ENCODE measurements at regions not wholly inside any gene's neighbourhood (a gene's known extent, or its start where the extent isn't known, plus 50 kb on each side); places are given as distances from the start of the nearest gene placed in this dataset.

DNA sequence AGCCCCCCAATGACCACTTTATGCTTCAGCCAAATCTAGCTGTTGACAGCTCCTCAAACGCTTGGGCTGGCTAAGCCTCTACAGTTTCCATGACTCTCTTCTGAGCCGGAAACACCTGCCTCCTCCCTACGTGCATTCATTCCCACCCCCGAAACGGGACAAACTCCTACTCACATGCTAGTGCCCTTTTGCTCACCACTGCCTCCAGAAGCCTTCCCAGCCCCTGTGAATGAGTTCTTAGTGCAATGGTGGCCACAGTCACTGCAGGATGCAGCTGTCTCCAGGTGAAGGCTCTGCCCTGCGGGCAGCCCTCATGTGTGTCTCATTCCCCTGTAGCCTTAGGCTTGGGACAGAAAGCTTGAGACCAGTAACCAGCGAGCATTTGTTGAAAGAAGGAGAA is 68.8 kb upstream of the DAB2IP start:
- ATAC-seq, result peak; percentile 60
- 17% methylated on average over 7 of the region's 7 CpGs for WGBS (ENCODE audit: low lambda C conversion rate)
- Histone ChIP-seq H3K4me2 (ENCODE audit: low read depth, low read length) (peak overlapping the region; percentile 83), H3K9me3 (ENCODE audit: low read length) (no peaks in the 10 kb centered on the region), H3K27ac (ENCODE audit: extremely low read length, insufficient read depth, low read length) (no peak overlapping the region), H3K79me2 (ENCODE audit: insufficient read depth, low read length) (no peaks in the 10 kb centered on the region), H4K20me1 (ENCODE audit: insufficient read depth, low read length) (no peaks in the 10 kb centered on the region), H3K9ac (ENCODE audit: insufficient read depth, low read depth, low read length) (peak overlapping the region; percentile 34; the same call in 1 of the 2 replicates), H2AFZ (ENCODE audit: low read length) (no peak overlapping the region), H3K36me3 (replicated peaks in 1 of 2; ENCODE audit: control insufficient read depth in 1 of 2, insufficient read depth in 2 of 2, low read length in 2 of 2) (no peaks in the 10 kb centered on the region), H3K4me3 (replicated peaks in 1 of 3; ENCODE audit: insufficient read depth in 1 of 3, low read depth in 2 of 3, low read length in 3 of 3) (peak overlapping the region in 2 of 3 experiments; percentile 22 to 67; a peak in 3 of 6 replicates), H3K27me3 (ENCODE audit: control insufficient read depth in 1 of 2, insufficient read depth in 2 of 2, low read length in 2 of 2) (peaks cover 0 to 55% of the 10 kb centered on the region in 2 experiments; a peak in 4 of 5 replicates), H3K4me1 (ENCODE audit: insufficient read depth, low read length) (peaks cover 26% of the 10 kb centered on the region)
- ChIA-PET POLR2A (no interaction called here), CTCF (ENCODE audit: low intra/inter-chr PET ratio, low total read pairs) (no interaction called here)
- intact Hi-C loops (cut with micrococcal nuclease; ENCODE audit: unreplicated experiment) (no loop called here), in situ Hi-C loops (cut with HindIII; ENCODE audit: extremely low pct_ligation_motif_present, low pct_unique_long_range_greater_than_20kb) (no loop called here)
- TF ChIP-seq ARNTL (CRISPR knock-in tag; IDR thresholded peaks at IDR 0.05), result no peak
- TF ChIP-seq ZNF274 (CRISPR knock-in tag; IDR thresholded peaks at IDR 0.05), result no peak
- 0 out of 2 replicates have a peak, but pooled peaks have one; percentile 17 for TF ChIP-seq SAP130 (CRISPR knock-in tag; IDR thresholded peaks at IDR 0.05; ENCODE audit: low read depth)
- no peak for TF ChIP-seq ZNF510 (CRISPR knock-in tag; IDR thresholded peaks at IDR 0.05; ENCODE audit: low read depth)
- no TSS peak for BruUV-seq (replicated peaks)
- DNase-seq (ENCODE audit: low spot score), result no peak
- FAIRE-seq, result no peak

DNA sequence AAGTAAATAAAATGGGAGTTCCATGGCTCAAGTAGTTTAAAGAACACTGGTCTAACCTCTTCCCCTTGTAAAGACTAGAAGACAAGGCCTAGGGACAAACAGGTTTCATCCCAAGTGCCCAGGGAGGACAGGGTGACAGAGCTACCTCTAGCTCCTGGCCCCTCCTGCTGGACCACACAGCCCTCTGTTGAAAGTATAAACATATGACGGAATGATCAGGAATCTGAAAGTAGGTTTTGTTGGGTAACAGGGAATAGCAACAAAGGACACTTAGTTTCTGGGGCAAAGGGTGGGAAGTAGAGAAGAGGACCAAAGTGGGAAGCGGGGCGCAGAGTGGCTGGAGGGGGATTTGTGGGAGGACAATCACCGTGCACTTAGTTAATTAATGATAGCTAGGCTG is 67.0 kb upstream of the DAB2IP start:
- in situ Hi-C loops (cut with HindIII; ENCODE audit: extremely low pct_ligation_motif_present, low pct_unique_long_range_greater_than_20kb) (no loop called here), intact Hi-C loops (cut with micrococcal nuclease; ENCODE audit: unreplicated experiment) (no loop called here)
- ATAC-seq (no peak), FAIRE-seq (no peak), DNase-seq (ENCODE audit: low spot score) (no peak)
- Histone ChIP-seq H3K9me3 (ENCODE audit: low read length) (no peaks in the 10 kb centered on the region), H4K20me1 (ENCODE audit: insufficient read depth, low read length) (no peaks in the 10 kb centered on the region), H3K27me3 (ENCODE audit: control insufficient read depth in 1 of 2, insufficient read depth in 2 of 2, low read length in 2 of 2) (peaks cover 0 to 53% of the 10 kb centered on the region in 2 experiments; a peak in 4 of 5 replicates), H3K9ac (ENCODE audit: insufficient read depth, low read depth, low read length) (no peak overlapping the region), H3K27ac (ENCODE audit: extremely low read length, insufficient read depth, low read length) (no peak overlapping the region), H3K4me1 (ENCODE audit: insufficient read depth, low read length) (peaks cover 23% of the 10 kb centered on the region), H3K36me3 (replicated peaks in 1 of 2; ENCODE audit: control insufficient read depth in 1 of 2, insufficient read depth in 2 of 2, low read length in 2 of 2) (no peaks in the 10 kb centered on the region), H3K79me2 (ENCODE audit: insufficient read depth, low read length) (no peaks in the 10 kb centered on the region), H3K4me3 (replicated peaks in 1 of 3; ENCODE audit: insufficient read depth in 1 of 3, low read depth in 2 of 3, low read length in 3 of 3) (no peak overlapping the region), H3K4me2 (ENCODE audit: low read depth, low read length) (peak overlapping the region; percentile 18; the same call in 1 of the 2 replicates), H2AFZ (ENCODE audit: low read length) (no peak overlapping the region)
- BruUV-seq (replicated peaks), result no TSS peak
- ChIA-PET POLR2A (no interaction called here), CTCF (ENCODE audit: low intra/inter-chr PET ratio, low total read pairs) (no interaction called here)
- WGBS (ENCODE audit: low lambda C conversion rate), result 14% methylated on average over 4 of the region's 4 CpGs
- TF ChIP-seq KLF16 (CRISPR knock-in tag; IDR thresholded peaks at IDR 0.05) (no peak), JUND (CRISPR knock-in tag; IDR thresholded peaks at IDR 0.05) (no peak), KDM2A (CRISPR knock-in tag; IDR thresholded peaks at IDR 0.05; ENCODE audit: borderline replicate concordance, low read depth) (no peak), ZNF430 (CRISPR knock-in tag; IDR thresholded peaks at IDR 0.05) (no peak), MBNL3 (CRISPR knock-in tag; conservative IDR thresholded peaks at IDR 0.05) (no peak), PTBP1 (IDR thresholded peaks at IDR 0.05; ENCODE audit: low read depth, low read length, poor library complexity, severe bottlenecking) (no peak), ZNF790 (CRISPR knock-in tag; IDR thresholded peaks at IDR 0.05; ENCODE audit: borderline replicate concordance) (no peak), ZNF703 (CRISPR knock-in tag; IDR thresholded peaks at IDR 0.05; ENCODE audit: borderline replicate concordance) (no peak), MTA3 (CRISPR knock-in tag; IDR thresholded peaks at IDR 0.05) (no peak)
- TF ChIP-seq, protein P1, sequence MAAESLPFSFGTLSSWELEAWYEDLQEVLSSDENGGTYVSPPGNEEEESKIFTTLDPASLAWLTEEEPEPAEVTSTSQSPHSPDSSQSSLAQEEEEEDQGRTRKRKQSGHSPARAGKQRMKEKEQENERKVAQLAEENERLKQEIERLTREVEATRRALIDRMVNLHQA (CRISPR knock-in tag; IDR thresholded peaks at IDR 0.05), result no peak
- TF ChIP-seq, protein P2, sequence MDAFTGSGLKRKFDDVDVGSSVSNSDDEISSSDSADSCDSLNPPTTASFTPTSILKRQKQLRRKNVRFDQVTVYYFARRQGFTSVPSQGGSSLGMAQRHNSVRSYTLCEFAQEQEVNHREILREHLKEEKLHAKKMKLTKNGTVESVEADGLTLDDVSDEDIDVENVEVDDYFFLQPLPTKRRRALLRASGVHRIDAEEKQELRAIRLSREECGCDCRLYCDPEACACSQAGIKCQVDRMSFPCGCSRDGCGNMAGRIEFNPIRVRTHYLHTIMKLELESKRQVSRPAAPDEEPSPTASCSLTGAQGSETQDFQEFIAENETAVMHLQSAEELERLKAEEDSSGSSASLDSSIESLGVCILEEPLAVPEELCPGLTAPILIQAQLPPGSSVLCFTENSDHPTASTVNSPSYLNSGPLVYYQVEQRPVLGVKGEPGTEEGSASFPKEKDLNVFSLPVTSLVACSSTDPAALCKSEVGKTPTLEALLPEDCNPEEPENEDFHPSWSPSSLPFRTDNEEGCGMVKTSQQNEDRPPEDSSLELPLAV (CRISPR knock-in tag; conservative IDR thresholded peaks at IDR 0.05; ENCODE audit: low read depth), result no peak
- TF ChIP-seq, protein P3, sequence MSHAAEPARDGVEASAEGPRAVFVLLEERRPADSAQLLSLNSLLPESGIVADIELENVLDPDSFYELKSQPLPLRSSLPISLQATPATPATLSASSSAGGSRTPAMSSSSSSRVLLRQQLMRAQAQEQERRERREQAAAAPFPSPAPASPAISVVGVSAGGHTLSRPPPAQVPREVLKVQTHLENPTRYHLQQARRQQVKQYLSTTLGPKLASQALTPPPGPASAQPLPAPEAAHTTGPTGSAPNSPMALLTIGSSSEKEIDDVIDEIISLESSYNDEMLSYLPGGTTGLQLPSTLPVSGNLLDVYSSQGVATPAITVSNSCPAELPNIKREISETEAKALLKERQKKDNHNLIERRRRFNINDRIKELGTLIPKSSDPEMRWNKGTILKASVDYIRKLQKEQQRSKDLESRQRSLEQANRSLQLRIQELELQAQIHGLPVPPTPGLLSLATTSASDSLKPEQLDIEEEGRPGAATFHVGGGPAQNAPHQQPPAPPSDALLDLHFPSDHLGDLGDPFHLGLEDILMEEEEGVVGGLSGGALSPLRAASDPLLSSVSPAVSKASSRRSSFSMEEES (CRISPR knock-in tag; IDR thresholded peaks at IDR 0.05), result no peak
